ENCODE measurements at regions not wholly inside any gene's neighbourhood (a gene's known extent, or its start where the extent isn't known, plus 50 kb on each side); places are given as distances from the start of the nearest gene placed in this dataset.

GRCh38 chr9:1125741-1126140 lies 75.6 kb downstream of the DMRT2 start:
- Histone ChIP-seq H3K9me3 (ENCODE audit: low read length) (no peaks in the 10 kb centered on the region), H3F3A (ENCODE audit: low read length, unreplicated experiment) (no peaks in the 10 kb centered on the region), H4K20me1 (ENCODE audit: low read length) (no peaks in the 10 kb centered on the region), H3K4me3 (ENCODE audit: low read length) (no peak overlapping the region), H3K27ac (ENCODE audit: low read length) (peak overlapping the region; percentile 75), H3K4me2 (ENCODE audit: low read length) (peak overlapping the region; percentile 66), H3K79me2 (ENCODE audit: low read length) (no peaks in the 10 kb centered on the region), H3K36me3 (ENCODE audit: low read depth, low read length) (no peaks in the 10 kb centered on the region), H3K27me3 (ENCODE audit: low read length) (no peaks in the 10 kb centered on the region), H3K9ac (ENCODE audit: low read length) (no peak overlapping the region), H3K4me1 (ENCODE audit: insufficient read depth, low read length) (peaks cover 14% of the 10 kb centered on the region), H3K9me2 (replicated peaks; ENCODE audit: low read length) (no peaks in the 10 kb centered on the region), H2AFZ (ENCODE audit: low read length) (no peak overlapping the region)
- BruUV-seq (replicated peaks), result no TSS peak
- peak; percentile 80 for DNase-seq
- TF ChIP-seq EZH2phosphoT487 (IDR thresholded peaks at IDR 0.05; ENCODE audit: borderline replicate concordance, low read length), result no peak
- TF ChIP-seq CTCF (conservative IDR thresholded peaks at IDR 0.05; ENCODE audit: low read depth, low read length), result no peak
- no peak for TF ChIP-seq EZH2 (IDR thresholded peaks at IDR 0.05; ENCODE audit: low read length, unreplicated experiment)
- peak; percentile 99 for ATAC-seq
- intact Hi-C loops (cut with micrococcal nuclease), result no loop called here
- ChIA-PET CTCF (no interaction called here), POLR2A (ENCODE audit: unreplicated experiment) (no interaction called here)

GRCh38 chr9:1128046-1128445 lies 77.9 kb downstream of the DMRT2 start:
- no peaks in the 10 kb centered on the region for H3K79me2 ChIP-seq (ENCODE audit: low read length)
- H3K27me3 ChIP-seq (ENCODE audit: low read length), result no peaks in the 10 kb centered on the region
- ChIA-PET CTCF (no interaction called here), POLR2A (ENCODE audit: unreplicated experiment) (no interaction called here)
- H2AFZ ChIP-seq (ENCODE audit: low read length), result no peak overlapping the region
- DNase-seq (no peak), ATAC-seq (no peak)
- no TSS peak for BruUV-seq (replicated peaks)
- no peaks in the 10 kb centered on the region for H3K9me3 ChIP-seq (ENCODE audit: low read length)
- H3K36me3 ChIP-seq (ENCODE audit: low read depth, low read length), result no peaks in the 10 kb centered on the region
- H3K9me2 ChIP-seq (replicated peaks; ENCODE audit: low read length), result no peaks in the 10 kb centered on the region
- H3K9ac ChIP-seq (ENCODE audit: low read length), result no peak overlapping the region
- intact Hi-C loops (cut with micrococcal nuclease), result no loop called here
- no peak overlapping the region for H3K4me3 ChIP-seq (ENCODE audit: low read length)
- H3K4me2 ChIP-seq (ENCODE audit: low read length), result no peak overlapping the region
- H3K4me1 ChIP-seq (ENCODE audit: insufficient read depth, low read length), result peaks cover 14% of the 10 kb centered on the region
- no peak overlapping the region for H3K27ac ChIP-seq (ENCODE audit: low read length)
- TF ChIP-seq CTCF (conservative IDR thresholded peaks at IDR 0.05; ENCODE audit: low read depth, low read length) (no peak), EZH2 (IDR thresholded peaks at IDR 0.05; ENCODE audit: low read length, unreplicated experiment) (no peak), EZH2phosphoT487 (IDR thresholded peaks at IDR 0.05; ENCODE audit: borderline replicate concordance, low read length) (no peak)
- no peaks in the 10 kb centered on the region for H4K20me1 ChIP-seq (ENCODE audit: low read length)
- no peaks in the 10 kb centered on the region for H3F3A ChIP-seq (ENCODE audit: low read length, unreplicated experiment)

GRCh38 chr9:1129382-1129781 lies 79.2 kb downstream of the DMRT2 start:
- no peak overlapping the region for H3K4me3 ChIP-seq (ENCODE audit: low read length)
- H2AFZ ChIP-seq (ENCODE audit: low read length), result no peak overlapping the region
- H3K4me2 ChIP-seq (ENCODE audit: low read length), result no peak overlapping the region
- TF ChIP-seq EZH2 (IDR thresholded peaks at IDR 0.05; ENCODE audit: low read length, unreplicated experiment), result no peak
- TF ChIP-seq CTCF (conservative IDR thresholded peaks at IDR 0.05; ENCODE audit: low read depth, low read length), result no peak
- no peak for TF ChIP-seq EZH2phosphoT487 (IDR thresholded peaks at IDR 0.05; ENCODE audit: borderline replicate concordance, low read length)
- H3K27me3 ChIP-seq (ENCODE audit: low read length), result no peaks in the 10 kb centered on the region
- H3K9me3 ChIP-seq (ENCODE audit: low read length), result no peaks in the 10 kb centered on the region
- H3F3A ChIP-seq (ENCODE audit: low read length, unreplicated experiment), result no peaks in the 10 kb centered on the region
- POLR2A ChIA-PET (ENCODE audit: unreplicated experiment), result no interaction called here
- no peaks in the 10 kb centered on the region for H3K9me2 ChIP-seq (replicated peaks; ENCODE audit: low read length)
- CTCF ChIA-PET, result no interaction called here
- no peak overlapping the region for H3K9ac ChIP-seq (ENCODE audit: low read length)
- no peaks in the 10 kb centered on the region for H3K36me3 ChIP-seq (ENCODE audit: low read depth, low read length)
- no peaks in the 10 kb centered on the region for H3K79me2 ChIP-seq (ENCODE audit: low read length)
- no peaks in the 10 kb centered on the region for H4K20me1 ChIP-seq (ENCODE audit: low read length)
- intact Hi-C loops (cut with micrococcal nuclease), result no loop called here
- no peak overlapping the region for H3K27ac ChIP-seq (ENCODE audit: low read length)
- no peak for DNase-seq
- BruUV-seq (replicated peaks), result no TSS peak
- ATAC-seq, result no peak
- peaks cover 14% of the 10 kb centered on the region for H3K4me1 ChIP-seq (ENCODE audit: insufficient read depth, low read length)
